IMR-90 (cell line): ENCODE measurements at regions not wholly inside any gene's neighbourhood (a gene's known extent, or its start where the extent isn't known, plus 50 kb on each side); places are given as distances from the start of the nearest gene placed in this dataset.
A peak's percentile ranks its signal among the peaks of the same experiment; 100 is the strongest.

ENCODE experiments used
- BHLHE40 ChIP-seq: fragments of 150-350 bp; IDR thresholded peaks from 2 replicates; pipeline ENCODE4 v1.6.1; 2016; ENCODE audit warnings: mild to moderate bottlenecking, low read depth, low read length
- CEBPB ChIP-seq: IDR thresholded peaks from 2 replicates; pipeline ENCODE4 v1.6.1; 2012; ENCODE audit warnings: low read depth, low read length, improper control_type of control experiment
- CHD1 ChIP-seq: IDR thresholded peaks from 2 replicates; pipeline ENCODE4 v1.6.1; 2012; ENCODE audit warnings: low read depth, low read length, improper control_type of control experiment
- CTCF ChIP-seq: conservative IDR thresholded peaks from 2 replicates; pipeline ENCODE4 v1.5.1; 2012; ENCODE audit warnings: mild to moderate bottlenecking, low read depth, low read length, improper control_type of control experiment
- FOS ChIP-seq: fragments of 150-350 bp; IDR thresholded peaks from 2 replicates; pipeline ENCODE4 v1.6.1; 2016; ENCODE audit warnings: low read depth, low read length
- MAFK ChIP-seq: IDR thresholded peaks from 2 replicates; pipeline ENCODE4 v1.6.1; 2012; ENCODE audit warnings: low read depth, low read length, improper control_type of control experiment
- POLR2A ChIP-seq: IDR thresholded peaks from 2 replicates; pipeline ENCODE4 v1.6.1; 2012; ENCODE audit warnings: mild to moderate bottlenecking, low read depth, low read length
- RAD21 ChIP-seq: IDR thresholded peaks from 2 replicates; pipeline ENCODE4 v1.6.1; 2012; ENCODE audit warnings: low read length, improper control_type of control experiment
- USF2 ChIP-seq: fragments of 150-350 bp; IDR thresholded peaks from 2 replicates; pipeline ENCODE4 v1.6.1; 2017; ENCODE audit warnings: mild to moderate bottlenecking, antibody characterized with exemption, low read length, low read depth

GRCh38 chr9:82799286-82799685 lies 263.7 kb downstream of the RASEF start:
- no peak for TF ChIP-seq CTCF
- peak; percentile 59 for TF ChIP-seq CEBPB
- TF ChIP-seq RAD21: no peak
- no peak for TF ChIP-seq CHD1
- TF ChIP-seq BHLHE40: no peak; the same call in 1 of the 2 replicates
- TF ChIP-seq USF2: no peak
- no peak for TF ChIP-seq POLR2A
- no peak for TF ChIP-seq MAFK
- TF ChIP-seq FOS: 0 out of 2 replicates have a peak, but pooled peaks have one; percentile 8
